HepG2 (cell line): ENCODE measurements at regions not wholly inside any gene's neighbourhood (a gene's known extent, or its start where the extent isn't known, plus 50 kb on each side); places are given as distances from the start of the nearest gene placed in this dataset.

Source experiments
- ATAC-seq: fragments of 200-7000 bp; cut with Tn5 transposase; 3 replicates; pipeline ENCODE4 v1.9.1; 2020; ENCODE audit warnings: mild to moderate bottlenecking, moderate library complexity
- BruUV-seq: library from RNA; stranded (reverse); fragments of 400-500 nt; replicated peaks from 2 replicates; lab custom pipeline; 2021; lab: Mats Ljungman, UMichigan
- CTCF ChIA-PET: fragments of 300-600 bp; formaldehyde crosslinking; extraction: SDS; loops from one replicate; lab custom pipeline; 2021; ENCODE audit warnings: low total read pairs, inconsistent platforms, low intra/inter-chr PET ratio; lab: Yijun Ruan, JAX
- POLR2A ChIA-PET: fragments of 350-600 bp; sonication (Branson Sonifier 250); formaldehyde crosslinking; loops from one replicate; lab custom pipeline; 2020; ENCODE audit warnings: antibody characterized with exemption, inconsistent platforms; lab: Yijun Ruan, JAX
- DNase-seq: peaks from one replicate; pipeline ENCODE4 v3.0.0-alpha.2; 2015; ENCODE audit warnings: low spot score
- FAIRE-seq: peaks from 3 replicates; lab custom pipeline; 2011; peaks lifted over from hg19 to GRCh38; lab: Jason Lieb, UNC
- H2AFZ ChIP-seq: one replicate; pipeline ENCODE4 v1.6.1; 2011; ENCODE audit warnings: low read length, inconsistent platforms
- H3K27ac ChIP-seq: fragments of 300-600 bp; 3 replicates; pipeline ENCODE4 v1.8.0; 2011; ENCODE audit warnings: mixed run types, mild to moderate bottlenecking, mixed read lengths, low read length, inconsistent platforms; ENCODE audit not compliant: insufficient read depth; ENCODE audit errors: extremely low read length
- H3K27me3 ChIP-seq, 2 experiments: fragments of 200-600 bp in 1 of 2; 2 replicates in 1 of 2; 3 replicates in 1 of 2; pipeline versions ENCODE4 v1.6.0 to v1.8.0; 2011; ENCODE audit warnings: low read length in 2 of 2, mild to moderate bottlenecking in 2 of 2, moderate library complexity in 2 of 2, inconsistent platforms in 1 of 2; ENCODE audit not compliant: insufficient read depth in 2 of 2, control insufficient read depth in 1 of 2
- H3K36me3 ChIP-seq, 2 experiments: fragments of 200-600 bp in 1 of 2; replicated peaks in 1 of 2; 2 replicates in 1 of 2; 3 replicates in 1 of 2; pipeline versions ENCODE4 v1.5.1 to v1.8.0; 2011; ENCODE audit warnings: low read length in 2 of 2, inconsistent platforms in 1 of 2; ENCODE audit not compliant: insufficient read depth in 2 of 2, control insufficient read depth in 1 of 2
- H3K4me1 ChIP-seq: 2 replicates; pipeline ENCODE4 v1.5.1; 2012; ENCODE audit warnings: low read length, inconsistent platforms; ENCODE audit not compliant: insufficient read depth
- H3K4me2 ChIP-seq: 2 replicates; pipeline ENCODE4 v1.6.0; 2011; ENCODE audit warnings: low read depth, low read length, inconsistent platforms
- H3K4me3 ChIP-seq, 3 experiments: fragments of 200-600 bp in 1 of 3; sonication (generic), shearing (Covaris generic) in 1 of 3; replicated peaks in 1 of 3; 2 replicates each; pipeline ENCODE4 v1.5.1; 2011 to 2016; ENCODE audit warnings: low read length in 3 of 3, inconsistent platforms in 2 of 3, low read depth in 2 of 3, mild to moderate bottlenecking in 2 of 3, control low read depth in 1 of 3, mixed read lengths in 1 of 3; ENCODE audit not compliant: insufficient read depth in 1 of 3
- H3K79me2 ChIP-seq: one replicate; pipeline ENCODE4 v1.6.1; 2011; ENCODE audit warnings: low read length, inconsistent platforms; ENCODE audit not compliant: insufficient read depth
- H3K9ac ChIP-seq: 2 replicates; pipeline ENCODE4 v1.6.0; 2011; ENCODE audit warnings: mild to moderate bottlenecking, low read depth, low read length, inconsistent platforms; ENCODE audit not compliant: insufficient read depth
- H3K9me3 ChIP-seq: 2 replicates; pipeline ENCODE4 v1.5.1; 2012; ENCODE audit warnings: mild to moderate bottlenecking, low read length
- H4K20me1 ChIP-seq: 2 replicates; pipeline ENCODE4 v1.6.0; 2011; ENCODE audit warnings: inconsistent platforms, mild to moderate bottlenecking, low read length, moderate library complexity; ENCODE audit not compliant: insufficient read depth
- ARNT2 ChIP-seq: sonication (generic); formaldehyde crosslinking; IDR thresholded peaks from 2 replicates; pipeline ENCODE4 v1.8.0; 2022; ENCODE audit warnings: mild to moderate bottlenecking, low read depth, missing genetic modification reagents, moderate library complexity
- FOSL2 ChIP-seq: sonication (generic); formaldehyde crosslinking; IDR thresholded peaks from 2 replicates; pipeline ENCODE4 v1.4.0; 2020; ENCODE audit warnings: missing genetic modification reagents
- GTF3A ChIP-seq: sonication (generic); formaldehyde crosslinking; conservative IDR thresholded peaks from 2 replicates; pipeline ENCODE4 v1.4.0; 2020; ENCODE audit warnings: mild to moderate bottlenecking, missing genetic modification reagents
- HNRNPH1 ChIP-seq: fragments of 200-400 bp; formaldehyde crosslinking; optimal IDR thresholded peaks from 2 replicates; pipeline ENCODE3; 2017; ENCODE audit warnings: mild to moderate bottlenecking, low read depth, low read length
- HNRNPUL1 ChIP-seq: fragments of 200-400 bp; formaldehyde crosslinking; IDR thresholded peaks from 2 replicates; pipeline ENCODE4 v1.6.1; 2017; ENCODE audit warnings: low read depth, mild to moderate bottlenecking, low read length, moderate library complexity
- HOMEZ ChIP-seq: IDR thresholded peaks from 2 replicates; pipeline ENCODE4 v1.6.1; 2016; ENCODE audit warnings: low read depth
- MAFF ChIP-seq: IDR thresholded peaks from 2 replicates; pipeline ENCODE4 v1.6.1; 2011; ENCODE audit warnings: low read depth, low read length, improper control_type of control experiment
- PHF8 ChIP-seq: sonication (generic); formaldehyde crosslinking; IDR thresholded peaks from 2 replicates; pipeline ENCODE4 v1.5.0; 2020; ENCODE audit warnings: missing genetic modification reagents
- POGK ChIP-seq: sonication (generic); formaldehyde crosslinking; conservative IDR thresholded peaks from 2 replicates; pipeline ENCODE4 v1.8.0; 2022; ENCODE audit warnings: mild to moderate bottlenecking, moderate library complexity, missing genetic modification reagents
- REXO4 ChIP-seq: sonication (generic); formaldehyde crosslinking; IDR thresholded peaks from 2 replicates; pipeline ENCODE4 v1.8.0; 2022; ENCODE audit warnings: missing genetic modification reagents, mild to moderate bottlenecking, borderline replicate concordance
- TERF1 ChIP-seq: sonication (generic); formaldehyde crosslinking; IDR thresholded peaks from 2 replicates; pipeline ENCODE4 v1.8.0; 2022; ENCODE audit warnings: mild to moderate bottlenecking, missing genetic modification reagents, moderate library complexity
- ZBTB42 ChIP-seq: sonication (generic); formaldehyde crosslinking; IDR thresholded peaks from 2 replicates; pipeline ENCODE4 v1.5.0; 2020; ENCODE audit warnings: mild to moderate bottlenecking, missing genetic modification reagents
- ZFP41 ChIP-seq: sonication (generic); formaldehyde crosslinking; IDR thresholded peaks from 2 replicates; pipeline ENCODE4 v1.4.0; 2020; ENCODE audit warnings: mild to moderate bottlenecking, missing genetic modification reagents, borderline replicate concordance
- ZMAT5 ChIP-seq: sonication (generic); formaldehyde crosslinking; IDR thresholded peaks from 2 replicates; pipeline ENCODE4 v1.5.0; 2020; ENCODE audit warnings: mild to moderate bottlenecking, low read depth, missing genetic modification reagents, borderline replicate concordance
- ZNF180 ChIP-seq: sonication (generic); formaldehyde crosslinking; IDR thresholded peaks from 2 replicates; pipeline ENCODE4 v1.4.0; 2020; ENCODE audit warnings: low read depth, missing genetic modification reagents, borderline replicate concordance
- ZNF382 ChIP-seq: sonication (generic); formaldehyde crosslinking; IDR thresholded peaks from 2 replicates; pipeline ENCODE4 v1.5.0; 2020; ENCODE audit warnings: missing genetic modification reagents, mild to moderate bottlenecking, borderline replicate concordance
- ZNF468 ChIP-seq: sonication (generic); formaldehyde crosslinking; IDR thresholded peaks from 2 replicates; pipeline ENCODE4 v1.8.0; 2022; ENCODE audit warnings: mild to moderate bottlenecking, moderate library complexity, missing genetic modification reagents
- WGBS: methylation state at CpG from one replicate; pipeline ENCODE4 v1.1.6; 2017; ENCODE audit warnings: low lambda C conversion rate; 5-methylcytosine and 5-hydroxymethylcytosine counted together
- in situ Hi-C: cut with HindIII; loops from 2 replicates; pipeline ENCODE4 v1.10.0; 2017; ENCODE audit warnings: low pct_unique_long_range_greater_than_20kb; ENCODE audit not compliant: extremely low pct_ligation_motif_present
- intact Hi-C: fragments of 100-400 bp; cut with micrococcal nuclease; formaldehyde crosslinking; loops from one replicate; pipeline ENCODE4 v1.10.0; 2022; ENCODE audit not compliant: unreplicated experiment

GRCh38 chr10:8420182-8420581 is 365.7 kb downstream of the GATA3 start (continued):
- TF ChIP-seq HNRNPUL1: no peak
- TF ChIP-seq MAFF: no peak
- no peak for TF ChIP-seq ZBTB42
- TF ChIP-seq FOSL2 (CRISPR knock-in tag): no peak
- no peak for TF ChIP-seq POGK
- TF ChIP-seq ARNT2 (CRISPR knock-in tag): no peak

DNA sequence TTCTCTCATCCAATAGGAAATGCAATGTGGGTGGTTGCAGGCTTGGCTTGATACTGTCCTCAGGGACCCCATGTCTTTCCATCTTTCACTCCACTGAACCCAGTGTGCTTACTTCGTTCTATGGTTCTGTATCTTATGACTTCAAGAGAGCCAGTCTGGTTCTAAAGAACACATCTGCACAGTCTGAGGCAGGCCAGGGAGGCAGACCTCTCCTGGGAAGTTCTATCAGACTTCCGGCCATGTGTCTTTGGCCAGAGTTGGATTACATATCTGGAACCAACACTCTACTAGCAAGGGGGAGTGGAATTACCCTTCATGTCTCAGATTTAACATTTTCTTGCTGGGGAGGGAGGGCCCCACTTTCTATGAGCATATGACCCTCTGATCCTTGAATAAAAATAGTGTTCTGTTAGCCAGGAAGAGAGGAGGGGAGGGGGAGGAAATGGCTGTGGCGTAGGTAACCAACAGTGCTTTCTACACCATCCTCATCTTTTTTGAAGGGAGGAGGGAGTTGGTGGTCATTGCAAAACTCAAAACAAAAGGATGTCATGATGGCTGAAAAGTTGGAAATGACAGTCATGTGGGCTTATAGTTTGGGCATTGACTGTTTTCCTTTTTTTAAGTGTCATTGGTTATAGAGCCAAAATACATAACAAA is 370.2 kb downstream of the GATA3 start:
- no peak for FAIRE-seq
- no peak for ATAC-seq
- Histone ChIP-seq H2AFZ (no peak overlapping the region), H3K4me1 (no peaks in the 10 kb centered on the region), H3K36me3 (no peaks in the 10 kb centered on the region), H4K20me1 (no peaks in the 10 kb centered on the region), H3K4me3 (no peak overlapping the region), H3K9ac (no peak overlapping the region), H3K4me2 (no peak overlapping the region), H3K9me3 (no peaks in the 10 kb centered on the region), H3K27me3 (no peaks in the 10 kb centered on the region), H3K27ac (no peak overlapping the region), H3K79me2 (no peaks in the 10 kb centered on the region)
- in situ Hi-C loops: no loop called here
- DNase-seq: no peak
- no TSS peak for BruUV-seq
- intact Hi-C loops: no loop called here
- 39% methylated on average over 3 of the region's 3 CpGs for WGBS
- ChIA-PET POLR2A (no interaction called here), CTCF (no interaction called here)
- TF ChIP-seq REXO4: no peak
- no peak for TF ChIP-seq HOMEZ (CRISPR knock-in tag)
- TF ChIP-seq HNRNPH1: no peak
- TF ChIP-seq ZNF468 (CRISPR knock-in tag): no peak
- TF ChIP-seq TERF1: no peak
- TF ChIP-seq ZFP41: no peak
- no peak for TF ChIP-seq GTF3A (CRISPR knock-in tag)
- TF ChIP-seq ZNF382 (CRISPR knock-in tag): no peak
- TF ChIP-seq ZNF180 (CRISPR knock-in tag): no peak
- no peak for TF ChIP-seq ZMAT5 (CRISPR knock-in tag)
- no peak for TF ChIP-seq PHF8 (CRISPR knock-in tag)
